HepG2 (cell line): ENCODE measurements at regions not wholly inside any gene's neighbourhood (a gene's known extent, or its start where the extent isn't known, plus 50 kb on each side); places are given as distances from the start of the nearest gene placed in this dataset.

Source experiments
- ATAC-seq: fragments of 200-7000 bp; cut with Tn5 transposase; 3 replicates; pipeline ENCODE4 v1.9.1; 2020; ENCODE audit warnings: mild to moderate bottlenecking, moderate library complexity
- BruUV-seq: library from RNA; stranded (reverse); fragments of 400-500 nt; replicated peaks from 2 replicates; lab custom pipeline; 2021; lab: Mats Ljungman, UMichigan
- CTCF ChIA-PET: fragments of 300-600 bp; formaldehyde crosslinking; extraction: SDS; loops from one replicate; lab custom pipeline; 2021; ENCODE audit warnings: low total read pairs, inconsistent platforms, low intra/inter-chr PET ratio; lab: Yijun Ruan, JAX
- POLR2A ChIA-PET: fragments of 350-600 bp; sonication (Branson Sonifier 250); formaldehyde crosslinking; loops from one replicate; lab custom pipeline; 2020; ENCODE audit warnings: antibody characterized with exemption, inconsistent platforms; lab: Yijun Ruan, JAX
- DNase-seq: peaks from one replicate; pipeline ENCODE4 v3.0.0-alpha.2; 2015; ENCODE audit warnings: low spot score
- FAIRE-seq: peaks from 3 replicates; lab custom pipeline; 2011; peaks lifted over from hg19 to GRCh38; lab: Jason Lieb, UNC
- H2AFZ ChIP-seq: one replicate; pipeline ENCODE4 v1.6.1; 2011; ENCODE audit warnings: low read length, inconsistent platforms
- H3K27ac ChIP-seq: fragments of 300-600 bp; 3 replicates; pipeline ENCODE4 v1.8.0; 2011; ENCODE audit warnings: mixed run types, mild to moderate bottlenecking, mixed read lengths, low read length, inconsistent platforms; ENCODE audit not compliant: insufficient read depth; ENCODE audit errors: extremely low read length
- H3K27me3 ChIP-seq, 2 experiments: fragments of 200-600 bp in 1 of 2; 2 replicates in 1 of 2; 3 replicates in 1 of 2; pipeline versions ENCODE4 v1.6.0 to v1.8.0; 2011; ENCODE audit warnings: low read length in 2 of 2, mild to moderate bottlenecking in 2 of 2, moderate library complexity in 2 of 2, inconsistent platforms in 1 of 2; ENCODE audit not compliant: insufficient read depth in 2 of 2, control insufficient read depth in 1 of 2
- H3K36me3 ChIP-seq, 2 experiments: fragments of 200-600 bp in 1 of 2; replicated peaks in 1 of 2; 2 replicates in 1 of 2; 3 replicates in 1 of 2; pipeline versions ENCODE4 v1.5.1 to v1.8.0; 2011; ENCODE audit warnings: low read length in 2 of 2, inconsistent platforms in 1 of 2; ENCODE audit not compliant: insufficient read depth in 2 of 2, control insufficient read depth in 1 of 2
- H3K4me1 ChIP-seq: 2 replicates; pipeline ENCODE4 v1.5.1; 2012; ENCODE audit warnings: low read length, inconsistent platforms; ENCODE audit not compliant: insufficient read depth
- H3K4me2 ChIP-seq: 2 replicates; pipeline ENCODE4 v1.6.0; 2011; ENCODE audit warnings: low read depth, low read length, inconsistent platforms
- H3K4me3 ChIP-seq, 3 experiments: fragments of 200-600 bp in 1 of 3; sonication (generic), shearing (Covaris generic) in 1 of 3; replicated peaks in 1 of 3; 2 replicates each; pipeline ENCODE4 v1.5.1; 2011 to 2016; ENCODE audit warnings: low read length in 3 of 3, inconsistent platforms in 2 of 3, low read depth in 2 of 3, mild to moderate bottlenecking in 2 of 3, control low read depth in 1 of 3, mixed read lengths in 1 of 3; ENCODE audit not compliant: insufficient read depth in 1 of 3
- H3K79me2 ChIP-seq: one replicate; pipeline ENCODE4 v1.6.1; 2011; ENCODE audit warnings: low read length, inconsistent platforms; ENCODE audit not compliant: insufficient read depth
- H3K9ac ChIP-seq: 2 replicates; pipeline ENCODE4 v1.6.0; 2011; ENCODE audit warnings: mild to moderate bottlenecking, low read depth, low read length, inconsistent platforms; ENCODE audit not compliant: insufficient read depth
- H3K9me3 ChIP-seq: 2 replicates; pipeline ENCODE4 v1.5.1; 2012; ENCODE audit warnings: mild to moderate bottlenecking, low read length
- H4K20me1 ChIP-seq: 2 replicates; pipeline ENCODE4 v1.6.0; 2011; ENCODE audit warnings: inconsistent platforms, mild to moderate bottlenecking, low read length, moderate library complexity; ENCODE audit not compliant: insufficient read depth
- CEBPB ChIP-seq: IDR thresholded peaks from 2 replicates; pipeline ENCODE4 v1.6.1; 2011; ENCODE audit warnings: low read depth, low read length, improper control_type of control experiment, borderline replicate concordance
- HDAC2 ChIP-seq: sonication (generic); formaldehyde crosslinking; IDR thresholded peaks from 2 replicates; pipeline ENCODE4 v1.4.0; 2020; ENCODE audit warnings: missing genetic modification reagents
- HNRNPUL1 ChIP-seq: fragments of 200-400 bp; formaldehyde crosslinking; IDR thresholded peaks from 2 replicates; pipeline ENCODE4 v1.6.1; 2017; ENCODE audit warnings: low read depth, mild to moderate bottlenecking, low read length, moderate library complexity
- NAIF1 ChIP-seq: sonication (generic); formaldehyde crosslinking; IDR thresholded peaks from 2 replicates; pipeline ENCODE4 v1.5.0; 2020; ENCODE audit warnings: mild to moderate bottlenecking, missing genetic modification reagents, borderline replicate concordance
- WGBS: methylation state at CpG from one replicate; pipeline ENCODE4 v1.1.6; 2017; ENCODE audit warnings: low lambda C conversion rate; 5-methylcytosine and 5-hydroxymethylcytosine counted together
- in situ Hi-C: cut with HindIII; loops from 2 replicates; pipeline ENCODE4 v1.10.0; 2017; ENCODE audit warnings: low pct_unique_long_range_greater_than_20kb; ENCODE audit not compliant: extremely low pct_ligation_motif_present
- intact Hi-C: fragments of 100-400 bp; cut with micrococcal nuclease; formaldehyde crosslinking; loops from one replicate; pipeline ENCODE4 v1.10.0; 2022; ENCODE audit not compliant: unreplicated experiment

GRCh38 chr1:4444086-4444485, 210.3 kb upstream of the AJAP1 start:
- in situ Hi-C loops, result no loop called here
- Histone ChIP-seq H3K4me2 (no peak overlapping the region), H3K36me3 (no peaks in the 10 kb centered on the region)
- TF ChIP-seq HDAC2 (CRISPR knock-in tag) (no peak), HNRNPUL1 (no peak)
- TF ChIP-seq, all 625 proteins: peak for 0
- ChIA-PET POLR2A (no interaction called here), CTCF (no interaction called here)
- H3K79me2 ChIP-seq, result no peaks in the 10 kb centered on the region
- no peak overlapping the region for H3K4me3 ChIP-seq
- H3K27ac ChIP-seq, result no peak overlapping the region
- DNase-seq, result no peak
- no peak for ATAC-seq
- FAIRE-seq, result no peak
- no peaks in the 10 kb centered on the region for H4K20me1 ChIP-seq
- H3K27me3 ChIP-seq, result peaks cover 0 to 26% of the 10 kb centered on the region in 2 experiments; a peak in 4 of 5 replicates
- BruUV-seq, result no TSS peak
- H3K9me3 ChIP-seq, result no peaks in the 10 kb centered on the region
- no peak overlapping the region for H2AFZ ChIP-seq
- H3K4me1 ChIP-seq, result no peaks in the 10 kb centered on the region
- 16% methylated on average over 4 of the region's 5 CpGs for WGBS
- intact Hi-C loops, result no loop called here
- H3K9ac ChIP-seq, result no peak overlapping the region

- POLR2A ChIA-PET, result no interaction called here
- in situ Hi-C loops, result no loop called here
- no peak for TF ChIP-seq NAIF1 (CRISPR knock-in tag)
- TF ChIP-seq CEBPB, result no peak
Measured at GRCh38 chr1:4447778-4448420, 206.5 kb upstream of the AJAP1 start.

More at GRCh38 chr1:4447778-4448420, 206.5 kb upstream of the AJAP1 start:
- no peaks in the 10 kb centered on the region for H3K9me3 ChIP-seq
- DNase-seq (no peak), ATAC-seq (no peak), FAIRE-seq (no peak)
- no peak overlapping the region for H3K27ac ChIP-seq
- CTCF ChIA-PET, result no interaction called here
- peaks cover 0 to 18% of the 10 kb centered on the region in 2 experiments; a peak in 3 of 5 replicates for H3K27me3 ChIP-seq
- intact Hi-C loops, result no loop called here
- no peak overlapping the region for H3K9ac ChIP-seq
- H3K36me3 ChIP-seq, result no peaks in the 10 kb centered on the region
- no peaks in the 10 kb centered on the region for H3K4me1 ChIP-seq
- 28% methylated on average over 11 of the region's 11 CpGs for WGBS
- no peaks in the 10 kb centered on the region for H4K20me1 ChIP-seq
- H3K4me3 ChIP-seq, result no peak overlapping the region
- no TSS peak for BruUV-seq
- no peak overlapping the region for H2AFZ ChIP-seq
- H3K4me2 ChIP-seq, result no peak overlapping the region
- no peaks in the 10 kb centered on the region for H3K79me2 ChIP-seq
